ENCODE measurements at regions not wholly inside any gene's neighbourhood (a gene's known extent, or its start where the extent isn't known, plus 50 kb on each side); places are given as distances from the start of the nearest gene placed in this dataset.

- ChIA-PET POLR2A (no interaction called here), CTCF (no interaction called here)
- no CpG with 5 or more reads among the region's 4 CpGs for WGBS (ENCODE audit: insufficient coverage)
- H3K27me3 ChIP-seq (replicated peaks in 1 of 4; ENCODE audit: control extremely low read depth in 1 of 4, control insufficient read depth in 3 of 4, insufficient read depth in 4 of 4, low read length in 3 of 4): no peaks in the 10 kb centered on the region
- H3K4me1 Mint-ChIP-seq: no peaks in the 10 kb centered on the region
- no peak overlapping the region for H3K9ac ChIP-seq (ENCODE audit: low read length)
- no peaks in the 10 kb centered on the region for H4K20me1 ChIP-seq (ENCODE audit: control insufficient read depth, insufficient read depth, low read length, poor library complexity, severe bottlenecking)
- no peak overlapping the region for H3K4me3 ChIP-seq (ENCODE audit: control extremely low read depth in 1 of 5, extremely low read depth in 1 of 5, insufficient read depth in 1 of 5, low read depth in 2 of 5, low read length in 4 of 5)
- H3K27me3 Mint-ChIP-seq: no peaks in the 10 kb centered on the region
- ATAC-seq (ENCODE audit: low read depth) (no peak), DNase-seq (no peak)
- no peak overlapping the region for H3K4me3 Mint-ChIP-seq
- TF ChIP-seq CTCF (IDR thresholded peaks at IDR 0.05) (peak; percentile 10), EZH2 (IDR thresholded peaks at IDR 0.05; ENCODE audit: borderline replicate concordance, insufficient read depth, low read depth, low read length, poor library complexity, severe bottlenecking) (no peak)
- H3K9me3 ChIP-seq (ENCODE audit: control extremely low read depth in 1 of 3, control insufficient read depth in 2 of 3, insufficient read depth in 1 of 3, low read length in 2 of 3): no peaks in the 10 kb centered on the region
- no peaks in the 10 kb centered on the region for H3K36me3 ChIP-seq (replicated peaks in 1 of 2; ENCODE audit: control extremely low read depth in 1 of 2, control insufficient read depth in 1 of 2, extremely low read depth in 1 of 2, insufficient read depth in 2 of 2, low read length in 1 of 2)
- H2AFZ ChIP-seq (ENCODE audit: insufficient read depth, low read depth, low read length, poor library complexity, severe bottlenecking): no peak overlapping the region
- H3K4me2 ChIP-seq (replicated peaks; ENCODE audit: low read depth, low read length, poor library complexity, severe bottlenecking): no peak overlapping the region
- no peak overlapping the region for H3K27ac Mint-ChIP-seq
- intact Hi-C loops (cut with micrococcal nuclease): no loop called here
- H3K79me2 ChIP-seq (ENCODE audit: control insufficient read depth, insufficient read depth, low read length): no peaks in the 10 kb centered on the region
- no peaks in the 10 kb centered on the region for H3K9me3 Mint-ChIP-seq (ENCODE audit: insufficient read depth)
- H3K4me1 ChIP-seq (ENCODE audit: control insufficient read depth in 2 of 2, insufficient read depth in 2 of 2, low read length in 2 of 2): no peaks in the 10 kb centered on the region
- H3K27ac ChIP-seq (ENCODE audit: low read length in 2 of 2): no peak overlapping the region
These were observed 337.5 kb upstream of the KCND2 start for GRCh38 chr7:119935418-119936025.

DNA sequence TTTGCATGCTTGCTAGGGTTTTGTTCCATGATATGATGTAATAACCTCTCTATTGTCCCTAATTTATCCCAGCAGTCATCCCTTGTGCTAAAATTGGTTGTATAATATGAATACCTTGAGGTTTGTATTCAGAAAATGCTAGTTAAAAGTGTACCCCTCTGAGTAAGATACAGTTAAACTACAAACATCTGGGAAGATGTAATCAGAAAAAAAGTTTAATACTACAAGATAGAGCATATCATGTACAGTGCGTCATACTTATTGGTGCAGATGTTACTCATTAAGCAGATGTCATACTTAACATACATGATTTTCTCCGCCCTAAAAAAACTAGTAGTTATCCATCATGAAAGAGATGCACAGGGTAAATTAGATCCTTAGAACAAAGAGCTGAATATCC, 336.1 kb upstream of the KCND2 start:
- ATAC-seq (ENCODE audit: low read depth) (no peak), DNase-seq (no peak)
- no peaks in the 10 kb centered on the region for H3K36me3 ChIP-seq (replicated peaks in 1 of 2; ENCODE audit: control extremely low read depth in 1 of 2, control insufficient read depth in 1 of 2, extremely low read depth in 1 of 2, insufficient read depth in 2 of 2, low read length in 1 of 2)
- no peak overlapping the region for H3K4me2 ChIP-seq (replicated peaks; ENCODE audit: low read depth, low read length, poor library complexity, severe bottlenecking)
- H2AFZ ChIP-seq (ENCODE audit: insufficient read depth, low read depth, low read length, poor library complexity, severe bottlenecking): no peak overlapping the region
- intact Hi-C loops (cut with micrococcal nuclease): no loop called here
- no peak overlapping the region for H3K4me3 ChIP-seq (ENCODE audit: control extremely low read depth in 1 of 5, extremely low read depth in 1 of 5, insufficient read depth in 1 of 5, low read depth in 2 of 5, low read length in 4 of 5)
- no CpG with 5 or more reads among the region's 2 CpGs for WGBS (ENCODE audit: insufficient coverage)
- no peaks in the 10 kb centered on the region for H3K9me3 ChIP-seq (ENCODE audit: control extremely low read depth in 1 of 3, control insufficient read depth in 2 of 3, insufficient read depth in 1 of 3, low read length in 2 of 3)
- Mint-ChIP-seq H3K9me3 (ENCODE audit: insufficient read depth) (no peaks in the 10 kb centered on the region), H3K27ac (no peak overlapping the region), H3K4me1 (no peaks in the 10 kb centered on the region), H3K27me3 (no peaks in the 10 kb centered on the region), H3K4me3 (no peak overlapping the region)
- no peaks in the 10 kb centered on the region for H3K27me3 ChIP-seq (replicated peaks in 1 of 4; ENCODE audit: control extremely low read depth in 1 of 4, control insufficient read depth in 3 of 4, insufficient read depth in 4 of 4, low read length in 3 of 4)
- ChIA-PET POLR2A (no interaction called here), CTCF (no interaction called here)
- TF ChIP-seq CTCF (IDR thresholded peaks at IDR 0.05): no peak
- no peak for TF ChIP-seq EZH2 (IDR thresholded peaks at IDR 0.05; ENCODE audit: borderline replicate concordance, insufficient read depth, low read depth, low read length, poor library complexity, severe bottlenecking)
- no peaks in the 10 kb centered on the region for H3K4me1 ChIP-seq (ENCODE audit: control insufficient read depth in 2 of 2, insufficient read depth in 2 of 2, low read length in 2 of 2)
- no peak overlapping the region for H3K9ac ChIP-seq (ENCODE audit: low read length)
- no peaks in the 10 kb centered on the region for H3K79me2 ChIP-seq (ENCODE audit: control insufficient read depth, insufficient read depth, low read length)
- no peak overlapping the region for H3K27ac ChIP-seq (ENCODE audit: low read length in 2 of 2)
- no peaks in the 10 kb centered on the region for H4K20me1 ChIP-seq (ENCODE audit: control insufficient read depth, insufficient read depth, low read length, poor library complexity, severe bottlenecking)
